CD4-positive, alpha-beta memory T cell (primary cell): ENCODE measurements at regions not wholly inside any gene's neighbourhood (a gene's known extent, or its start where the extent isn't known, plus 50 kb on each side); places are given as distances from the start of the nearest gene placed in this dataset.

ENCODE experiments used
- CTCF ChIA-PET: fragments of 350-600 bp; sonication (Branson Sonifier 250); formaldehyde crosslinking; loops from one replicate; lab custom pipeline; 2021; ENCODE audit warnings: inconsistent platforms; ENCODE audit not compliant: partially characterized antibody; lab: Charles Lee
- POLR2A ChIA-PET: fragments of 350-600 bp; sonication (Branson Sonifier 250); formaldehyde crosslinking; loops from one replicate; lab custom pipeline; 2021; ENCODE audit not compliant: partially characterized antibody; lab: Charles Lee
- DNase-seq, 5 donors: peaks; one replicate each; pipeline versions ENCODE4 v3.0.0 to v3.0.0-alpha.2; 2020 to 2022; ENCODE audit warnings: mixed read lengths in 1 of 5
- H3K27ac ChIP-seq: one replicate; pipeline ENCODE4 v1.7.0; 2013; ENCODE audit warnings: low read depth, low read length
- H3K27me3 ChIP-seq: 2 replicates; pipeline ENCODE4 v1.7.0; 2013; ENCODE audit warnings: mild to moderate bottlenecking, low read length, moderate library complexity; ENCODE audit not compliant: insufficient read depth
- H3K36me3 ChIP-seq: 2 replicates; pipeline ENCODE4 v1.7.0; 2013; ENCODE audit warnings: mild to moderate bottlenecking, low read length, moderate library complexity; ENCODE audit not compliant: insufficient read depth
- H3K4me1 ChIP-seq: 2 replicates; pipeline ENCODE4 v1.7.0; 2013; ENCODE audit warnings: mild to moderate bottlenecking, low read length, moderate library complexity; ENCODE audit not compliant: insufficient read depth
- H3K4me3 ChIP-seq, 2 donors: one replicate each; pipeline ENCODE4 v1.7.0; 2013; ENCODE audit warnings: low read length in 2 of 2, mild to moderate bottlenecking in 1 of 2
- H3K9me3 ChIP-seq, 2 donors: one replicate each; pipeline ENCODE4 v1.7.0; 2013; ENCODE audit warnings: low read length in 2 of 2, control low read depth in 1 of 2; ENCODE audit not compliant: control insufficient read depth in 1 of 2
- H3K27ac Mint-ChIP-seq, 7 donors: one replicate each; pipeline ENCODE4 v1.8.0; 2020 to 2021; ENCODE audit warnings: mixed read lengths in 7 of 7, mild to moderate bottlenecking in 6 of 7, inconsistent platforms in 3 of 7, moderate library complexity in 3 of 7
- H3K27me3 Mint-ChIP-seq, 2 donors: one replicate each; pipeline ENCODE4 v1.8.0; 2020 to 2021; ENCODE audit warnings: mixed read lengths in 2 of 2
- H3K36me3 Mint-ChIP-seq, 2 donors: one replicate each; pipeline ENCODE4 v1.8.0; 2020 to 2021; ENCODE audit warnings: mixed read lengths in 2 of 2, inconsistent platforms in 1 of 2, mild to moderate bottlenecking in 1 of 2
- H3K4me1 Mint-ChIP-seq, 4 donors: one replicate each; pipeline ENCODE4 v1.8.0; 2020 to 2021; ENCODE audit warnings: mixed read lengths in 4 of 4, mild to moderate bottlenecking in 1 of 4
- H3K4me3 Mint-ChIP-seq, 8 donors: one replicate each; pipeline ENCODE4 v1.8.0; 2020 to 2021; ENCODE audit warnings: mixed read lengths in 8 of 8, mild to moderate bottlenecking in 7 of 8, moderate library complexity in 6 of 8, inconsistent platforms in 3 of 8
- H3K9me3 Mint-ChIP-seq, 8 donors: one replicate each; pipeline ENCODE4 v1.8.0; 2020 to 2021; ENCODE audit warnings: mixed read lengths in 8 of 8, mild to moderate bottlenecking in 5 of 8, inconsistent platforms in 3 of 8, moderate library complexity in 1 of 8
- intact Hi-C: fragments of 100-400 bp; cut with micrococcal nuclease; formaldehyde crosslinking; loops from one replicate; pipeline ENCODE4 v1.15.1; 2023

GRCh38 chr2:48249025-48249424 is 65.5 kb upstream of the FOXN2 start:
- H3K4me1 ChIP-seq, result no peaks in the 10 kb centered on the region
- no peaks in the 10 kb centered on the region for H3K9me3 ChIP-seq
- no peaks in the 10 kb centered on the region for H3K9me3 Mint-ChIP-seq
- ChIA-PET POLR2A (interaction anchor here (1.1 kb wide), 1 partner anchor 13 kb away, joined by 3 read pairs; no protein-coding TSS in a partner anchor), CTCF (interaction anchor here (0.7 to 2.0 kb wide), 2 partner anchors 11 to 12 kb away, joined by 3 to 5 read pairs; no protein-coding TSS in a partner anchor)
- H3K36me3 Mint-ChIP-seq, result no peaks in the 10 kb centered on the region
- no peak overlapping the region for H3K4me3 Mint-ChIP-seq
- no peak for DNase-seq
- H3K27ac ChIP-seq, result no peak overlapping the region
- no peaks in the 10 kb centered on the region for H3K27me3 Mint-ChIP-seq
- intact Hi-C loops, result no loop called here
- H3K27ac Mint-ChIP-seq, result no peak overlapping the region
- H3K36me3 ChIP-seq, result no peaks in the 10 kb centered on the region
- H3K27me3 ChIP-seq, result no peaks in the 10 kb centered on the region
- peaks cover 0 to 1% (median 0%) of the 10 kb centered on the region in 4 donors for H3K4me1 Mint-ChIP-seq
- no peak overlapping the region for H3K4me3 ChIP-seq

- CTCF ChIA-PET, result interaction anchor here (0.7 kb wide), 2 partner anchors 10 to 36 kb away, joined by 3 read pairs; no protein-coding TSS in a partner anchor
- POLR2A ChIA-PET, result interaction anchor here (1.1 kb wide), 1 partner anchor 11 kb away, joined by 3 read pairs; no protein-coding TSS in a partner anchor
- Mint-ChIP-seq H3K4me3 (no peak overlapping the region), H3K36me3 (no peaks in the 10 kb centered on the region), H3K27me3 (no peaks in the 10 kb centered on the region), H3K27ac (peak overlapping the region in 1 of 7 donors; percentile 44), H3K4me1 (peaks cover 0 to 1% (median 0%) of the 10 kb centered on the region in 4 donors), H3K9me3 (no peaks in the 10 kb centered on the region)
- DNase-seq, result no peak
- H3K4me1 ChIP-seq, result no peaks in the 10 kb centered on the region
- intact Hi-C loops, result no loop called here
- no peaks in the 10 kb centered on the region for H3K36me3 ChIP-seq
- no peak overlapping the region for H3K27ac ChIP-seq
- H3K9me3 ChIP-seq, result no peaks in the 10 kb centered on the region
- no peak overlapping the region for H3K4me3 ChIP-seq
- H3K27me3 ChIP-seq, result no peaks in the 10 kb centered on the region
Observed at GRCh38 chr2:48249631-48250473, 64.6 kb upstream of the FOXN2 start.

DNA sequence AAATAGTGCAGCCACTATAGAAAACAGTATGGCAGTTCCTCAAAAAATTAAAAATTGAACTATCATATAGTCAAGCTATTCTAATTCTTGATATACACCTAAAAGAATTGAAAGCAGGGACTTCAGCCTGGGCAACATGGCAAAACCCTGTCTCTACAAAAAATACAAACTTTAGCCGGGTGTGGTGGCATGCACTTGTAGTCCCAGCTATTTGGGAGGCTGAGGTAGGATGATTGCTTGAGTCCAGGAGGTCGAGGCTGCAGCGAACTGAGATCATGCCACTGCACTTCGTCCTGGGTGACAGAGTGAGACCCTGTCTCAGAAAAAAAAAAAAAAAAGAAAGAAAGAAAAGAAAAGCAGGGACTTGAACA is 64.0 kb upstream of the FOXN2 start:
- Histone ChIP-seq H3K36me3 (no peaks in the 10 kb centered on the region), H3K9me3 (no peaks in the 10 kb centered on the region), H3K4me3 (no peak overlapping the region), H3K27me3 (no peaks in the 10 kb centered on the region), H3K27ac (no peak overlapping the region), H3K4me1 (no peaks in the 10 kb centered on the region)
- ChIA-PET CTCF (interaction anchor here (0.7 kb wide), 1 partner anchor 37 kb away, joined by 3 read pairs; no protein-coding TSS in a partner anchor), POLR2A (interaction anchor here (1.1 kb wide), 1 partner anchor 10 kb away, joined by 3 read pairs; no protein-coding TSS in a partner anchor)
- Mint-ChIP-seq H3K9me3 (no peaks in the 10 kb centered on the region), H3K4me3 (no peak overlapping the region), H3K36me3 (no peaks in the 10 kb centered on the region), H3K4me1 (peaks cover 0 to 1% (median 0%) of the 10 kb centered on the region in 4 donors), H3K27ac (no peak overlapping the region), H3K27me3 (no peaks in the 10 kb centered on the region)
- DNase-seq, result no peak
- intact Hi-C loops, result no loop called here

DNA sequence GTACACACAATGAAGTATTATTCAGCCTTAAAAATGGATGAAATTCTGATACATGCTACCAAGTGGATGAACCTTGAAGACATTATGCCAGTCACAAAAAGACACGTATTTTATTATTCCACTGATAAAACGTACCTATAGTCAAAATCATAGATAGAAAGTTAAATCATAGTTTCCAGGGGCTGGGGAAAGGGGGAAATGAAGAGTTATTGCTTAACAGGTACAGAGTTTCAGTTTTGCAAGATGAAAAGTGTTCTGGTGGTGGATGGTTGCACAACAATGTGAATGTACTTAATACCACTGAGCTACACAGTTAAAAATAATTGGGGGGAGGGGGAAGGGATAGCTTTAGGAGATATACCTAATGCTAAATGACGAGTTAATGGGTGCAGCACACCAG is 63.5 kb upstream of the FOXN2 start:
- Mint-ChIP-seq H3K4me3 (no peak overlapping the region), H3K36me3 (no peaks in the 10 kb centered on the region), H3K9me3 (no peaks in the 10 kb centered on the region), H3K4me1 (peaks cover 0 to 1% (median 0%) of the 10 kb centered on the region in 4 donors), H3K27me3 (no peaks in the 10 kb centered on the region), H3K27ac (no peak overlapping the region)
- intact Hi-C loops, result no loop called here
- no peak overlapping the region for H3K4me3 ChIP-seq
- DNase-seq, result no peak
- no peak overlapping the region for H3K27ac ChIP-seq
- POLR2A ChIA-PET, result no interaction called here
- no peaks in the 10 kb centered on the region for H3K36me3 ChIP-seq
- no peaks in the 10 kb centered on the region for H3K27me3 ChIP-seq
- H3K4me1 ChIP-seq, result no peaks in the 10 kb centered on the region
- no peaks in the 10 kb centered on the region for H3K9me3 ChIP-seq
- CTCF ChIA-PET, result no interaction called here

- H3K9me3 Mint-ChIP-seq, result no peaks in the 10 kb centered on the region
- H3K4me1 ChIP-seq, result no peaks in the 10 kb centered on the region
- no peaks in the 10 kb centered on the region for H3K27me3 Mint-ChIP-seq
- H3K36me3 ChIP-seq, result no peaks in the 10 kb centered on the region
- no peaks in the 10 kb centered on the region for H3K9me3 ChIP-seq
- no peak overlapping the region for H3K4me3 Mint-ChIP-seq
- peaks cover 0 to 1% (median 0%) of the 10 kb centered on the region in 4 donors for H3K4me1 Mint-ChIP-seq
- H3K4me3 ChIP-seq, result no peak overlapping the region
- no peaks in the 10 kb centered on the region for H3K27me3 ChIP-seq
- CTCF ChIA-PET, result interaction anchor here (1.0 kb wide), 1 partner anchor 9 kb away, joined by 3 read pairs; no protein-coding TSS in a partner anchor
- DNase-seq, result no peak
- no peak overlapping the region for H3K27ac ChIP-seq
- H3K27ac Mint-ChIP-seq, result no peak overlapping the region
- intact Hi-C loops, result no loop called here
- POLR2A ChIA-PET, result no interaction called here
- H3K36me3 Mint-ChIP-seq, result no peaks in the 10 kb centered on the region
Observed at GRCh38 chr2:48251437-48252148, 62.9 kb upstream of the FOXN2 start.

DNA sequence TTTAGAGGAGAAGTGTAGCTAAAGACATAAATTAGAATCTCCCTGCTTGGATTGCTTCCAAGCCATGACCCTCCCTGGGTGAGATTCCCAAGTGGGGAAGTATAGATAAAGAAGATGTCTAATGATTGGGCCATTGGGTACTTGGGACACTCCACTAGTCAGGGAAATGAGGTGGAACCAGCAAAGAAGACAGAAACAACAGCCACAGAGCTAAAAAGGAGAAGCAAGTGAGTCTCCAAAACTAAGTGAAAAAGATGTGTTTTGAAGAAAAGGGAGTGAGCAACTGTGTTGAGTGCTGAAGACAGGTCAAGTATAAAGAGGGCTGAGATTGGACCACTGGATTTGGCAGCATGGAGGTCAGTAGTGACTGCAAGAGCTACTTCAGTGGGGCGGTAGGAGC is 61.2 kb upstream of the FOXN2 start:
- CTCF ChIA-PET, result no interaction called here

DNA sequence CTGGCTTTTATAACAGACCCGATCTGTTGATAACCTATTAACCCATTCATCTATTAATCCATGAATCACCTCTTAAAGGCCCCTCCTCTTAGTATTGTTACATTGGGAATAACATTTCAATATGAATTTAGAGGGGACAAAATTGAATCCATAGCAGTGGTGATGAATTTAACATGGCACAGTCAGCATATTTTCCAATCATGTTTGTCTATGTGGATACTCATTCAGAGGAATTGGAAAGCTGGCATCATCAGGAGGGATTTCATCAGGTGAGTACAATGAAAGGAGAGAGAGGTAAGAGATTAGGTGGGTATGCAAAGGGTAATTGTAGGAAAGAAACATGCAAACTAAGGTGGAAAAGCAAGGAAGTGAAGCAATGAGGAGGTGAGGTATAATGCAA is 59.6 kb upstream of the FOXN2 start:
- intact Hi-C loops, result no loop called here
- H3K9me3 Mint-ChIP-seq, result no peaks in the 10 kb centered on the region
- Histone ChIP-seq H3K36me3 (no peaks in the 10 kb centered on the region), H3K4me3 (no peak overlapping the region), H3K9me3 (no peaks in the 10 kb centered on the region), H3K4me1 (no peaks in the 10 kb centered on the region), H3K27me3 (no peaks in the 10 kb centered on the region), H3K27ac (no peak overlapping the region)
- H3K36me3 Mint-ChIP-seq, result no peaks in the 10 kb centered on the region
- no peaks in the 10 kb centered on the region for H3K4me1 Mint-ChIP-seq
- H3K27ac Mint-ChIP-seq, result no peak overlapping the region
- CTCF ChIA-PET, result no interaction called here
- POLR2A ChIA-PET, result no interaction called here
- H3K27me3 Mint-ChIP-seq, result no peaks in the 10 kb centered on the region
- H3K4me3 Mint-ChIP-seq, result no peak overlapping the region
- no peak for DNase-seq

More for the DNA sequence above, 61.2 kb upstream of the FOXN2 start:
- DNase-seq, result no peak
- no peaks in the 10 kb centered on the region for H3K9me3 ChIP-seq
- H3K27me3 ChIP-seq, result no peaks in the 10 kb centered on the region
- intact Hi-C loops, result no loop called here
- POLR2A ChIA-PET, result interaction anchor here (1.2 kb wide), 1 partner anchor 17 kb away, joined by 3 read pairs; no protein-coding TSS in a partner anchor
- H3K27ac ChIP-seq, result no peak overlapping the region
- no peaks in the 10 kb centered on the region for H3K36me3 Mint-ChIP-seq
- H3K4me3 Mint-ChIP-seq, result no peak overlapping the region
- H3K27ac Mint-ChIP-seq, result no peak overlapping the region
- peaks cover 0 to 1% (median 0%) of the 10 kb centered on the region in 4 donors for H3K4me1 Mint-ChIP-seq
- no peaks in the 10 kb centered on the region for H3K4me1 ChIP-seq
- no peaks in the 10 kb centered on the region for H3K27me3 Mint-ChIP-seq
- no peak overlapping the region for H3K4me3 ChIP-seq
- no peaks in the 10 kb centered on the region for H3K36me3 ChIP-seq
- no peaks in the 10 kb centered on the region for H3K9me3 Mint-ChIP-seq
